WTC11 (cell line): ENCODE measurements at regions not wholly inside any gene's neighbourhood (a gene's known extent, or its start where the extent isn't known, plus 50 kb on each side); places are given as distances from the start of the nearest gene placed in this dataset.

Experiments
- ATAC-seq: fragments of 200-7000 bp; cut with Tn5 transposase; 2 replicates; pipeline ENCODE4 v1.10.0; 2021; ENCODE audit warnings: mild to moderate bottlenecking, moderate library complexity
- CTCF ChIA-PET: fragments of 300-600 bp; sonication (Branson Sonifier 250); formaldehyde crosslinking; loops from one replicate; lab custom pipeline; 2021; ENCODE audit warnings: antibody characterized with exemption; lab: Charles Lee
- POLR2A ChIA-PET: fragments of 350-600 bp; sonication (Branson Sonifier 250); formaldehyde crosslinking; loops from one replicate; lab custom pipeline; 2021; ENCODE audit warnings: antibody characterized with exemption; lab: Charles Lee
- DNase-seq: peaks from one replicate; pipeline ENCODE4 v3.0.0; 2021; ENCODE audit warnings: low spot score
- H3K27ac Mint-ChIP-seq: 2 replicates; pipeline ENCODE4 v1.8.0; 2021; ENCODE audit warnings: mixed read lengths
- H3K27me3 Mint-ChIP-seq: 2 replicates; pipeline ENCODE4 v1.8.0; 2021; ENCODE audit warnings: low read depth, mild to moderate bottlenecking, moderate library complexity, mixed read lengths
- H3K36me3 Mint-ChIP-seq: 2 replicates; pipeline ENCODE4 v1.8.0; 2021; ENCODE audit warnings: mixed read lengths
- H3K4me1 Mint-ChIP-seq: 2 replicates; pipeline ENCODE4 v1.8.0; 2022; ENCODE audit warnings: mixed read lengths
- H3K4me3 Mint-ChIP-seq: 2 replicates; pipeline ENCODE4 v1.8.0; 2021; ENCODE audit warnings: mild to moderate bottlenecking, moderate library complexity, mixed read lengths
- H3K9me3 Mint-ChIP-seq: 2 replicates; pipeline ENCODE4 v1.8.0; 2021; ENCODE audit warnings: mixed read lengths
- ELF4 ChIP-seq: sonication (generic); formaldehyde crosslinking; IDR thresholded peaks from 2 replicates; pipeline ENCODE4 v1.8.1; 2022; ENCODE audit warnings: low read depth, mild to moderate bottlenecking, moderate library complexity, missing genetic modification reagents
- FOXP1 ChIP-seq: sonication (generic); formaldehyde crosslinking; IDR thresholded peaks from 2 replicates; pipeline ENCODE4 v1.8.0; 2022; ENCODE audit warnings: missing genetic modification reagents, mild to moderate bottlenecking, moderate library complexity, borderline replicate concordance
- FOXP4 ChIP-seq: sonication (generic); formaldehyde crosslinking; IDR thresholded peaks from 2 replicates; pipeline ENCODE4 v1.8.0; 2022; ENCODE audit warnings: mild to moderate bottlenecking, missing genetic modification reagents
- HMGXB4 ChIP-seq: sonication (generic); formaldehyde crosslinking; IDR thresholded peaks from 2 replicates; pipeline ENCODE4 v1.8.1; 2023; ENCODE audit warnings: mild to moderate bottlenecking, moderate library complexity, missing genetic modification reagents
- MLX ChIP-seq: sonication (generic); formaldehyde crosslinking; IDR thresholded peaks from 2 replicates; pipeline ENCODE4 v1.8.1; 2023; ENCODE audit warnings: mild to moderate bottlenecking, missing genetic modification reagents, moderate library complexity
- NFE2L1 ChIP-seq: sonication (generic); formaldehyde crosslinking; IDR thresholded peaks from 2 replicates; pipeline ENCODE4 v1.8.1; 2023; ENCODE audit warnings: missing genetic modification reagents
- OVOL2 ChIP-seq: fragments of 250-450 bp; sonication (Bioruptor Pico); IDR thresholded peaks from 2 replicates; pipeline ENCODE4 v1.9.0; 2021; ENCODE audit warnings: mild to moderate bottlenecking, borderline replicate concordance
- PRRX2 ChIP-seq: fragments of 250-450 bp; sonication (Bioruptor Pico); IDR thresholded peaks from 2 replicates; pipeline ENCODE4 v1.8.0; 2021; ENCODE audit warnings: mild to moderate bottlenecking
- RELA ChIP-seq: sonication (generic); formaldehyde crosslinking; IDR thresholded peaks from 2 replicates; pipeline ENCODE4 v1.8.1; 2022; ENCODE audit warnings: missing genetic modification reagents, mild to moderate bottlenecking, borderline replicate concordance
- ZNF317 ChIP-seq: sonication (generic); formaldehyde crosslinking; IDR thresholded peaks from 2 replicates; pipeline ENCODE4 v1.8.1; 2023; ENCODE audit warnings: low read depth, mild to moderate bottlenecking, moderate library complexity, missing genetic modification reagents, borderline replicate concordance
- ZNF425 ChIP-seq: fragments of 250-450 bp; sonication (Bioruptor Pico); conservative IDR thresholded peaks from 2 replicates; pipeline ENCODE4 v1.9.0; 2021; ENCODE audit warnings: mild to moderate bottlenecking

GRCh38 chr7:114087653-114088469 is 169.1 kb upstream of the PPP1R3A start (continued):
- no peak for TF ChIP-seq ZNF425 (CRISPR knock-in tag)

- H3K4me1 Mint-ChIP-seq, result peaks cover 29% of the 10 kb centered on the region
- peak overlapping the region; percentile 90 for H3K4me3 Mint-ChIP-seq
- CTCF ChIA-PET, result no interaction called here
- H3K27me3 Mint-ChIP-seq, result peaks cover 77% of the 10 kb centered on the region
- no peaks in the 10 kb centered on the region for H3K9me3 Mint-ChIP-seq
- no peak overlapping the region for H3K27ac Mint-ChIP-seq
- no peaks in the 10 kb centered on the region for H3K36me3 Mint-ChIP-seq
- ATAC-seq (no peak), DNase-seq (peak; percentile 14)
- TF ChIP-seq FOXP1 (CRISPR knock-in tag), result 0 out of 2 replicates have a peak, but pooled peaks have one; percentile 41
- no peak for TF ChIP-seq OVOL2 (CRISPR knock-in tag)
- TF ChIP-seq NFE2L1, result no peak
- TF ChIP-seq, all 79 proteins: peak for 1
- POLR2A ChIA-PET, result no interaction called here
Observed at GRCh38 chr7:114086914-114087652, 168.3 kb upstream of the PPP1R3A start.

- H3K36me3 Mint-ChIP-seq, result no peaks in the 10 kb centered on the region
Observed at GRCh38 chr7:114086537-114086913, 167.7 kb upstream of the PPP1R3A start.

More at GRCh38 chr7:114086537-114086913, 167.7 kb upstream of the PPP1R3A start:
- Mint-ChIP-seq H3K9me3 (no peaks in the 10 kb centered on the region), H3K27me3 (peaks cover 82% of the 10 kb centered on the region), H3K4me3 (peak overlapping the region; percentile 90), H3K4me1 (peaks cover 31% of the 10 kb centered on the region), H3K27ac (no peak overlapping the region)
- TF ChIP-seq FOXP4 (CRISPR knock-in tag) (no peak), HMGXB4 (CRISPR knock-in tag) (no peak), PRRX2 (CRISPR knock-in tag) (no peak), RELA (CRISPR knock-in tag) (no peak), ZNF317 (no peak), MLX (CRISPR knock-in tag) (no peak), ELF4 (CRISPR knock-in tag) (no peak)
- DNase-seq (peak; percentile 28), ATAC-seq (no peak)
- POLR2A ChIA-PET, result no interaction called here
- CTCF ChIA-PET, result no interaction called here
